PC-9 (cell line): ENCODE measurements at regions not wholly inside any gene's neighbourhood (a gene's known extent, or its start where the extent isn't known, plus 50 kb on each side); places are given as distances from the start of the nearest gene placed in this dataset.

Experiments used
- BruUV-seq: library from RNA; stranded (reverse); fragments of 400-500 nt; replicated peaks from 2 replicates; lab custom pipeline; 2021; lab: Mats Ljungman, UMichigan
- CTCF ChIA-PET: fragments of 300-600 bp; sonication (Branson Sonifier 250); formaldehyde crosslinking; loops from one replicate; lab custom pipeline; 2022; ENCODE audit warnings: antibody characterized with exemption; lab: Charles Lee
- POLR2A ChIA-PET: fragments of 300-600 bp; sonication (Branson Sonifier 250); formaldehyde crosslinking; loops from one replicate; lab custom pipeline; 2022; ENCODE audit warnings: antibody characterized with exemption; ENCODE audit not compliant: unreplicated experiment; lab: Charles Lee
- DNase-seq, 2 experiments: peaks; one replicate each; pipeline versions ENCODE4 v3.0.0 to v3.0.0-alpha.2; 2015 to 2022; ENCODE audit warnings: mixed read lengths in 1 of 2
- H2AFZ ChIP-seq: fragments of 200-600 bp; sonication (generic); 2 replicates; pipeline ENCODE4 v1.8.1; 2017; ENCODE audit warnings: antibody characterized with exemption
- H3F3A ChIP-seq: fragments of 200-600 bp; sonication (generic); 2 replicates; pipeline ENCODE4 v1.8.1; 2017; ENCODE audit warnings: antibody characterized with exemption, mild to moderate bottlenecking, low read depth; ENCODE audit not compliant: insufficient read depth
- H3K27ac ChIP-seq: fragments of 200-600 bp; sonication (generic); 2 replicates; pipeline ENCODE4 v1.6.1; 2016; ENCODE audit warnings: mixed run types
- H3K27me3 ChIP-seq: fragments of 200-600 bp; sonication (generic); 2 replicates; pipeline ENCODE4 v1.6.1; 2016; ENCODE audit warnings: low read depth, mixed run types; ENCODE audit not compliant: insufficient read depth
- H3K36me3 ChIP-seq: fragments of 200-600 bp; sonication (generic); 2 replicates; pipeline ENCODE4 v1.6.1; 2016; ENCODE audit warnings: low read depth, mixed run types
- H3K4me1 ChIP-seq: fragments of 200-600 bp; sonication (generic); replicated peaks from 2 replicates; pipeline ENCODE4 v1.6.1; 2016; ENCODE audit warnings: mixed run types; ENCODE audit not compliant: insufficient read depth
- H3K4me2 ChIP-seq: fragments of 200-600 bp; sonication (generic); 2 replicates; pipeline ENCODE4 v1.6.1; 2017; ENCODE audit warnings: mixed run types
- H3K4me3 ChIP-seq: fragments of 200-600 bp; sonication (generic); 2 replicates; pipeline ENCODE4 v1.6.1; 2016; ENCODE audit warnings: mixed run types
- H3K79me2 ChIP-seq: fragments of 200-600 bp; sonication (generic); 2 replicates; pipeline ENCODE4 v1.6.1; 2017; ENCODE audit warnings: low read depth, mixed run types
- H3K9me2 ChIP-seq: fragments of 200-600 bp; sonication (generic); 2 replicates; pipeline ENCODE4 v1.8.1; 2017; ENCODE audit warnings: mild to moderate bottlenecking; ENCODE audit not compliant: insufficient read depth
- H3K9me3 ChIP-seq: fragments of 200-600 bp; sonication (generic); 2 replicates; pipeline ENCODE4 v1.8.1; 2016; ENCODE audit warnings: low read depth; ENCODE audit not compliant: insufficient read depth
- H4K20me1 ChIP-seq: fragments of 200-600 bp; sonication (generic); 2 replicates; pipeline ENCODE4 v1.8.1; 2017; ENCODE audit not compliant: insufficient read depth
- CTCF ChIP-seq: fragments of 200-600 bp; sonication (generic); conservative IDR thresholded peaks from 2 replicates; pipeline ENCODE4 v1.6.1; 2017; ENCODE audit warnings: mixed run types, antibody characterized with exemption, mild to moderate bottlenecking, moderate library complexity
- EZH2 ChIP-seq: fragments of 200-600 bp; sonication (generic); IDR thresholded peaks from 2 replicates; pipeline ENCODE4 v1.8.0; 2017; ENCODE audit warnings: antibody characterized with exemption, low read depth
- intact Hi-C: fragments of 100-400 bp; cut with micrococcal nuclease; formaldehyde crosslinking; loops from one replicate; pipeline ENCODE4 v1.10.0; 2022; ENCODE audit not compliant: unreplicated experiment

- no peak overlapping the region for H3K27ac ChIP-seq
- H3K4me1 ChIP-seq, result no peaks in the 10 kb centered on the region
- intact Hi-C loops, result no loop called here
- H3K4me3 ChIP-seq, result no peak overlapping the region
- H2AFZ ChIP-seq, result no peak overlapping the region
- DNase-seq, result no peak
- no peaks in the 10 kb centered on the region for H3K79me2 ChIP-seq
- POLR2A ChIA-PET, result no interaction called here
- no peaks in the 10 kb centered on the region for H3F3A ChIP-seq
- TF ChIP-seq CTCF, result no peak
- no peak for TF ChIP-seq EZH2
- H3K27me3 ChIP-seq, result no peaks in the 10 kb centered on the region
- no peak overlapping the region for H3K4me2 ChIP-seq
- H3K9me2 ChIP-seq, result no peaks in the 10 kb centered on the region
- no peaks in the 10 kb centered on the region for H4K20me1 ChIP-seq
- BruUV-seq, result no TSS peak
- H3K36me3 ChIP-seq, result no peaks in the 10 kb centered on the region
- CTCF ChIA-PET, result no interaction called here
- no peaks in the 10 kb centered on the region for H3K9me3 ChIP-seq
Observed at GRCh38 chr11:22084564-22084963, 108.3 kb upstream of the ANO5 start.

- Histone ChIP-seq H3K27ac (no peak overlapping the region), H3K36me3 (no peaks in the 10 kb centered on the region), H3K4me3 (no peak overlapping the region), H3K4me1 (no peaks in the 10 kb centered on the region), H3K4me2 (no peak overlapping the region), H3K79me2 (no peaks in the 10 kb centered on the region), H3K9me2 (no peaks in the 10 kb centered on the region), H3K9me3 (no peaks in the 10 kb centered on the region), H3K27me3 (no peaks in the 10 kb centered on the region), H3F3A (no peaks in the 10 kb centered on the region), H4K20me1 (no peaks in the 10 kb centered on the region), H2AFZ (no peak overlapping the region)
- CTCF ChIA-PET, result interaction anchor here (0.6 kb wide), 1 partner anchor 1448 kb away, joined by 11 read pairs; no protein-coding TSS in a partner anchor
- no peak for TF ChIP-seq CTCF
- TF ChIP-seq EZH2, result no peak
- POLR2A ChIA-PET, result no interaction called here
- DNase-seq, result no peak
- intact Hi-C loops, result no loop called here
- BruUV-seq, result no TSS peak
Observed at GRCh38 chr11:22089609-22090008, 103.3 kb upstream of the ANO5 start.

GRCh38 chr11:22106566-22106965 is 86.3 kb upstream of the ANO5 start:
- POLR2A ChIA-PET, result no interaction called here
- Histone ChIP-seq H3K27me3 (no peaks in the 10 kb centered on the region), H3K27ac (no peak overlapping the region), H2AFZ (no peak overlapping the region), H3K4me1 (no peaks in the 10 kb centered on the region), H3K4me2 (no peak overlapping the region), H3K36me3 (no peaks in the 10 kb centered on the region), H3K9me2 (0 out of 2 replicates have a peak, but pooled peaks cover 4% of the 10 kb centered on the region), H3K9me3 (no peaks in the 10 kb centered on the region), H3K79me2 (no peaks in the 10 kb centered on the region), H3F3A (no peaks in the 10 kb centered on the region), H4K20me1 (no peaks in the 10 kb centered on the region), H3K4me3 (no peak overlapping the region)
- no peak for DNase-seq
- CTCF ChIA-PET, result no interaction called here
- no peak for TF ChIP-seq CTCF
- no peak for TF ChIP-seq EZH2
- intact Hi-C loops, result no loop called here
- BruUV-seq, result no TSS peak
